DOHH2 (cell line): ENCODE measurements at regions not wholly inside any gene's neighbourhood (a gene's known extent, or its start where the extent isn't known, plus 50 kb on each side); places are given as distances from the start of the nearest gene placed in this dataset.

Experiments used
- H3F3A ChIP-seq: fragments of 200-600 bp; sonication (generic), shearing (Covaris generic); 2 replicates; pipeline ENCODE4 v1.6.0; 2016; ENCODE audit warnings: antibody characterized with exemption, mild to moderate bottlenecking; ENCODE audit not compliant: control insufficient read depth, insufficient read depth
- H3K27ac ChIP-seq: fragments of 200-600 bp; sonication (generic); 2 replicates; pipeline ENCODE4 v1.5.1; 2014; ENCODE audit warnings: low read depth, mild to moderate bottlenecking, low read length, moderate library complexity
- H3K27me3 ChIP-seq: fragments of 200-600 bp; sonication (generic); 2 replicates; pipeline ENCODE4 v1.6.1; 2014; ENCODE audit warnings: mild to moderate bottlenecking, low read length, mixed read lengths; ENCODE audit not compliant: control insufficient read depth
- H3K36me3 ChIP-seq: fragments of 200-600 bp; sonication (generic); 2 replicates; pipeline ENCODE4 v1.6.1; 2014; ENCODE audit warnings: mild to moderate bottlenecking, low read length, moderate library complexity, mixed read lengths; ENCODE audit not compliant: control insufficient read depth
- H3K4me1 ChIP-seq: fragments of 200-600 bp; sonication (generic); 2 replicates; pipeline ENCODE4 v1.6.1; 2014; ENCODE audit warnings: mild to moderate bottlenecking, low read length, mixed read lengths; ENCODE audit not compliant: control insufficient read depth
- H3K4me2 ChIP-seq: fragments of 200-600 bp; sonication (generic); 2 replicates; pipeline ENCODE4 v1.6.0; 2014; ENCODE audit warnings: mild to moderate bottlenecking, low read length, moderate library complexity
- H3K4me3 ChIP-seq: fragments of 200-600 bp; sonication (generic); 2 replicates; pipeline ENCODE4 v1.5.1; 2014; ENCODE audit warnings: mild to moderate bottlenecking, low read length, mixed read lengths
- H3K79me2 ChIP-seq: fragments of 200-600 bp; sonication (generic); 2 replicates; pipeline ENCODE4 v1.6.1; 2014; ENCODE audit warnings: mild to moderate bottlenecking, low read length, mixed read lengths; ENCODE audit not compliant: control insufficient read depth
- H3K9me2 ChIP-seq: fragments of 200-600 bp; sonication (generic); replicated peaks from 2 replicates; pipeline ENCODE4 v1.6.1; 2014; ENCODE audit warnings: mild to moderate bottlenecking, low read length, mixed read lengths; ENCODE audit not compliant: control insufficient read depth
- H3K9me3 ChIP-seq: fragments of 200-600 bp; sonication (generic); 2 replicates; pipeline ENCODE4 v1.6.1; 2014; ENCODE audit warnings: antibody characterized with exemption, low read length, mixed read lengths; ENCODE audit not compliant: control insufficient read depth, insufficient read depth
- H4K20me1 ChIP-seq: fragments of 200-600 bp; sonication (generic); 2 replicates; pipeline ENCODE4 v1.6.0; 2014; ENCODE audit warnings: low read depth, mild to moderate bottlenecking, antibody characterized with exemption, low read length, moderate library complexity; ENCODE audit not compliant: control insufficient read depth, insufficient read depth
- EZH2phosphoT487 ChIP-seq: fragments of 200-600 bp; sonication (generic); IDR thresholded peaks from 2 replicates; pipeline ENCODE4 v1.6.1; 2017; ENCODE audit warnings: borderline replicate concordance, mild to moderate bottlenecking, antibody characterized with exemption, low read length, moderate library complexity, mixed read lengths
- TF ChIP-seq, protein P1 (sequence below): fragments of 200-600 bp; sonication (generic); IDR thresholded peaks from one replicate; pipeline ENCODE4 v1.5.1; 2014; ENCODE audit warnings: antibody characterized with exemption, mild to moderate bottlenecking, low read depth, low read length; ENCODE audit not compliant: poor library complexity, severe bottlenecking

DNA sequence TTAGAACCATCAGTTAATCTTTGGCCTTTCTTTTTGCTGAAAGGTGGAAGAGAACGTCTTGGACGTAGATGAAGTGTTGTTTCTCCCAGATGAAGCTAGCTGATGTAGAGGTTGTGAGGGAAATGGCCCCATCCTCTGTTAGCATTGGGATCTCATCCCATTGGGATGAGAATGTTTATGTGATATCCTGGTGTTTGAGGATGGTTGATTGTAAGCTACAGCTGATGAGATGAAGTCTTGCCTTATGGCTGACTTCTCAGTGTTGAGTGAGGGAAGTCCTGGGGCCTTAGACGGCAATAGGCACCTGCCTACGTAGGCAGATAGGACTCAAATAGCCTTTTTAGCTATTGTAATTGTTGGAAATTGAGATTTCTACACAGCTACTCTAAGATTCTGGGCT lies 211.3 kb downstream of the MYCN start:
- Histone ChIP-seq H3K9me2 (no peaks in the 10 kb centered on the region), H3K79me2 (no peaks in the 10 kb centered on the region)

DNA sequence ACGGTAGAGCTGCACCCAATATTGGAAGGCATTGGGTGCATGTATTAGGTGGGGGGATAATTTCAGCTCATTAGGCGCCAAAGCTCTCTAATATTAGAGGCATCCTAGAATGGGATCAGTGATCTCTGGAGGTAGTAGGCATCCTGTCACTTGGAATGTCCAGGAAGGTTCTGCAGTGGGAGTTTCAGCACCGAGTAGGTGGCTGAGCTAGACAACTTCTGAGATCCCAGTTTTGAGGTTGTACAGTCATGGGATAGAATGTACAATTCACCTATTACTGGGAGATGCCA lies 210.9 kb downstream of the MYCN start:
- Histone ChIP-seq H3K9me3 (no peaks in the 10 kb centered on the region; the same call in 1 of the 2 replicates), H4K20me1 (no peaks in the 10 kb centered on the region), H3K4me2 (no peak overlapping the region), H3K79me2 (no peaks in the 10 kb centered on the region), H3K27ac (no peak overlapping the region), H3K27me3 (no peaks in the 10 kb centered on the region), H3K4me1 (no peaks in the 10 kb centered on the region), H3K9me2 (no peaks in the 10 kb centered on the region), H3K4me3 (no peak overlapping the region), H3F3A (no peaks in the 10 kb centered on the region), H3K36me3 (no peaks in the 10 kb centered on the region)
- no peak for TF ChIP-seq EZH2phosphoT487
- TF ChIP-seq, protein P1, sequence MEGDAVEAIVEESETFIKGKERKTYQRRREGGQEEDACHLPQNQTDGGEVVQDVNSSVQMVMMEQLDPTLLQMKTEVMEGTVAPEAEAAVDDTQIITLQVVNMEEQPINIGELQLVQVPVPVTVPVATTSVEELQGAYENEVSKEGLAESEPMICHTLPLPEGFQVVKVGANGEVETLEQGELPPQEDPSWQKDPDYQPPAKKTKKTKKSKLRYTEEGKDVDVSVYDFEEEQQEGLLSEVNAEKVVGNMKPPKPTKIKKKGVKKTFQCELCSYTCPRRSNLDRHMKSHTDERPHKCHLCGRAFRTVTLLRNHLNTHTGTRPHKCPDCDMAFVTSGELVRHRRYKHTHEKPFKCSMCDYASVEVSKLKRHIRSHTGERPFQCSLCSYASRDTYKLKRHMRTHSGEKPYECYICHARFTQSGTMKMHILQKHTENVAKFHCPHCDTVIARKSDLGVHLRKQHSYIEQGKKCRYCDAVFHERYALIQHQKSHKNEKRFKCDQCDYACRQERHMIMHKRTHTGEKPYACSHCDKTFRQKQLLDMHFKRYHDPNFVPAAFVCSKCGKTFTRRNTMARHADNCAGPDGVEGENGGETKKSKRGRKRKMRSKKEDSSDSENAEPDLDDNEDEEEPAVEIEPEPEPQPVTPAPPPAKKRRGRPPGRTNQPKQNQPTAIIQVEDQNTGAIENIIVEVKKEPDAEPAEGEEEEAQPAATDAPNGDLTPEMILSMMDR, result no peak

More for the DNA sequence above, 211.3 kb downstream of the MYCN start:
- H3K4me1 ChIP-seq, result no peaks in the 10 kb centered on the region
- no peak overlapping the region for H3K4me3 ChIP-seq
- no peaks in the 10 kb centered on the region; the same call in 1 of the 2 replicates for H3K9me3 ChIP-seq
- H3K4me2 ChIP-seq, result no peak overlapping the region
- no peaks in the 10 kb centered on the region for H4K20me1 ChIP-seq
- no peak overlapping the region for H3K27ac ChIP-seq
- TF ChIP-seq EZH2phosphoT487, result no peak
- TF ChIP-seq, protein P1, result no peak
- H3F3A ChIP-seq, result no peaks in the 10 kb centered on the region
- H3K27me3 ChIP-seq, result no peaks in the 10 kb centered on the region
- H3K36me3 ChIP-seq, result no peaks in the 10 kb centered on the region

DNA sequence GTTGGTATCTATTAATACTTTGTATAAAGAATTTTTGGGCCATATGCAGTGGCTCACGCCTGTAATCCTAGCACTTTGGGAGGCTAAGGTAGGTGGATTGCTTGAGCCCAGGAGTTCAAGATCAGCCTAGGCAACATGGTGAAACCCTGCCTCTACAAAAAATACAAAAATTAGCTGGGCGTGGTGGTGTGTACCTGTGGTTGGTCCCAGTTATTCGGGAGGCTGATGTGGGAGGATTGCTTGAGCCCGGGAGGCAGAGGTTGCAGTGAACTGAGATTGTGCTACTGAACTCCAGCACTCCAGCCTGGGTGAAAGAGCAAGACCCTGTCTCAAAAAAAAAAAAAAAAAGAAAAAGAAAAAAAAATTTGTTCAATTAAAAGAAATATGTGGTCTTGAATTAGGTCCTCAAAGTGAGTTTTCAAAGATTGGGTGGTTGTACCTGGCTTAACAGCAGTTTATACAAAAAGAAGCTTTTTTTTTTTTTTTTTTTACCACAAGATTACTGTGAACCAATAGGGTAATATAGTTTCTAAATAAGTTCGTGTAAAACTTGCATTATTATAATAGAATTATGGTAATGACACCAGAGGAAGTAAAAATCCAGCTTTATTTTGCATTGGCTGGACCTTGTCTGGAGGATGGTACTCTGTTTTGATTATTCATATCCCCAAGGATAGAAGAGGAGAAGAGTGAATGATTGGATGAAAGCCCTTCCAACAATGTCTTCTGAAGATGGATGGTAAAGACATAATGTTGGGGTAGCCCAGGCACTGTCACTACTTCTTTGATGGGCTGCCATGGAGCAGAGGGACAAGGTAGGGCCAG lies 210.3 kb downstream of the MYCN start:
- Histone ChIP-seq H3K27ac (no peak overlapping the region), H3K27me3 (no peaks in the 10 kb centered on the region), H3K4me1 (no peaks in the 10 kb centered on the region), H3F3A (no peaks in the 10 kb centered on the region), H3K9me2 (no peaks in the 10 kb centered on the region), H3K36me3 (no peaks in the 10 kb centered on the region), H3K4me2 (no peak overlapping the region), H3K79me2 (no peaks in the 10 kb centered on the region), H3K4me3 (no peak overlapping the region), H4K20me1 (no peaks in the 10 kb centered on the region), H3K9me3 (no peaks in the 10 kb centered on the region; the same call in 1 of the 2 replicates)
- TF ChIP-seq, protein P1, result no peak
- no peak for TF ChIP-seq EZH2phosphoT487
